ENCODE measurements at regions not wholly inside any gene's neighbourhood (a gene's known extent, or its start where the extent isn't known, plus 50 kb on each side); places are given as distances from the start of the nearest gene placed in this dataset.

GRCh38 chr4:130056286-130056685 is 960.3 kb downstream of the C4orf33 start:
- H3K9me3 ChIP-seq (ENCODE audit: control insufficient read depth, insufficient read depth, low read length) = peaks cover 8% of the 10 kb centered on the region
- no peak overlapping the region for H3K4me3 ChIP-seq (ENCODE audit: insufficient read depth, low read depth, low read length)
- dilution Hi-C loops (cut with HindIII; ENCODE audit: low sequenced_read_pairs, unreplicated experiment) = no loop called here
- TF ChIP-seq CEBPB (IDR thresholded peaks at IDR 0.05; ENCODE audit: low read depth, low read length) (no peak), CHD1 (IDR thresholded peaks at IDR 0.05; ENCODE audit: low read depth, low read length) (no peak), RCOR1 (IDR thresholded peaks at IDR 0.05; ENCODE audit: insufficient replicate concordance, low read length) (no peak)
- no peak overlapping the region for H3K23ac ChIP-seq (ENCODE audit: low read depth, low read length)
- no peaks in the 10 kb centered on the region for H4K20me1 ChIP-seq (ENCODE audit: insufficient read depth, low read length)
- no CpG with 5 or more reads among the region's 2 CpGs for WGBS, 2 experiments (ENCODE audit: extremely low coverage in 2 of 2, insufficient read length in 1 of 2)
- no peak overlapping the region for H2AK9ac ChIP-seq (replicated peaks; ENCODE audit: low read depth, low read length, poor library complexity)
- H2BK120ac ChIP-seq (ENCODE audit: low read depth, low read length) = no peak overlapping the region
- POLR2A ChIA-PET (ENCODE audit: unreplicated experiment) = no interaction called here
- H4K91ac ChIP-seq (ENCODE audit: insufficient read depth, low read depth, low read length) = no peak overlapping the region
- H3K56ac ChIP-seq (ENCODE audit: extremely low read depth, insufficient read depth, low read length) = no peak overlapping the region
- no peak overlapping the region for H3K27ac ChIP-seq (ENCODE audit: insufficient read depth, low read length)
- H3K18ac ChIP-seq (ENCODE audit: low read depth, low read length) = no peak overlapping the region
- H3K4ac ChIP-seq (ENCODE audit: low read depth, low read length) = no peak overlapping the region
- no peaks in the 10 kb centered on the region for H3K9me1 ChIP-seq (ENCODE audit: insufficient read depth, low read length)
- H3K9ac ChIP-seq (ENCODE audit: low read depth, low read length) = no peak overlapping the region
- no peak overlapping the region for H2BK20ac ChIP-seq (ENCODE audit: low read depth, low read length)
- in situ Hi-C loops (cut with MboI; ENCODE audit: low sequenced_read_pairs) = no loop called here
- no peak overlapping the region for H3K4me2 ChIP-seq (ENCODE audit: low read depth, low read length)
- no peak overlapping the region for H2BK5ac ChIP-seq (ENCODE audit: low read depth, low read length, poor library complexity, severe bottlenecking)
- CTCF ChIA-PET = no interaction called here
- no peaks in the 10 kb centered on the region for H3K36me3 ChIP-seq (ENCODE audit: control insufficient read depth, insufficient read depth, low read length)
- no peak overlapping the region for H2AK5ac ChIP-seq (ENCODE audit: low read depth, low read length)
- no peak for ATAC-seq (ENCODE audit: low read depth)
- H3K79me1 ChIP-seq (ENCODE audit: low read depth in 1 of 2, low read length in 2 of 2) = no peaks in the 10 kb centered on the region
- no peak overlapping the region for H3K14ac ChIP-seq (replicated peaks; ENCODE audit: low read depth, low read length)
- no peak overlapping the region for H2BK15ac ChIP-seq (ENCODE audit: low read depth, low read length)
- H3K27me3 ChIP-seq (ENCODE audit: control insufficient read depth, insufficient read depth, low read length) = no peaks in the 10 kb centered on the region
- H4K8ac ChIP-seq (ENCODE audit: low read depth in 2 of 2, low read length in 2 of 2) = no peak overlapping the region
- H4K5ac ChIP-seq (ENCODE audit: low read depth, low read length) = no peak overlapping the region
- H3K4me1 ChIP-seq (ENCODE audit: control insufficient read depth, insufficient read depth, low read length) = no peaks in the 10 kb centered on the region
- BruUV-seq (replicated peaks) = no TSS peak
- DNase-seq = no peak
- no peak overlapping the region for H2AFZ ChIP-seq (replicated peaks; ENCODE audit: low read length, poor library complexity)
- intact Hi-C loops (cut with micrococcal nuclease) = no loop called here

Data from IMR-90 (cell line).